BE2C (cell line): ENCODE measurements at regions not wholly inside any gene's neighbourhood (a gene's known extent, or its start where the extent isn't known, plus 50 kb on each side); places are given as distances from the start of the nearest gene placed in this dataset.

Experiments
- DNase-seq: peaks from one replicate; pipeline ENCODE4 v3.0.0-alpha.2; 2020
- H3K27me3 ChIP-seq: fragments of 250-450 bp; sonication (Bioruptor Pico); 2 replicates; pipeline ENCODE4 v1.5.1; 2020; ENCODE audit warnings: mild to moderate bottlenecking
- H3K36me3 ChIP-seq: fragments of 250-450 bp; sonication (Bioruptor Pico); 2 replicates; pipeline ENCODE4 v1.5.1; 2020; ENCODE audit warnings: mild to moderate bottlenecking
- H3K4me1 ChIP-seq: fragments of 250-450 bp; sonication (Bioruptor Pico); 2 replicates; pipeline ENCODE4 v1.5.1; 2020
- H3K4me3 ChIP-seq: 2 replicates; pipeline ENCODE4 v1.5.1; 2011; ENCODE audit warnings: low read depth, low read length
- H3K9me3 ChIP-seq: fragments of 250-450 bp; sonication (Bioruptor Pico); 2 replicates; pipeline ENCODE4 v1.5.1; 2020
- TF ChIP-seq, protein P1 (sequence below): IDR thresholded peaks from 2 replicates; pipeline ENCODE4 v1.5.1; 2012; ENCODE audit warnings: mild to moderate bottlenecking, low read depth, low read length

DNA sequence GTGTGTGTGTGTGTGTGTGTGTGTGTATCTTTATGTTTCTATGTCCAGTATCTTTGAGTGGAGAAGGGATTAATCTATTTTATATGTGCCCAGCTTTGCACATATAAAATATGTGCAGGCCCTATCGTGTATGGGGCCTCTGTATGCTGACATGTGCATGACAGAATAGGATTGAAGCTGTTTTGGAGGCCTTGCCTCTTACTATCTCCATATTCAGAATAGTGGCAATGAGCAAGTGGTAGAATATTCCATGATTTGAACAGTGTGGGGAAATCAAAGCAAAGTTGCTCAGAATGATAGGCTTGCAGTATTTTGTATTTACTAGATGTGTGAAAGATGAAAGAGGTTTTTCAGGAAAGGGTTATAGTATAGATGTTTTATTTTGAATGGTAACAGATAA is 480.8 kb downstream of the XIRP2 start:
- no peaks in the 10 kb centered on the region for H3K36me3 ChIP-seq
- TF ChIP-seq, protein P1, sequence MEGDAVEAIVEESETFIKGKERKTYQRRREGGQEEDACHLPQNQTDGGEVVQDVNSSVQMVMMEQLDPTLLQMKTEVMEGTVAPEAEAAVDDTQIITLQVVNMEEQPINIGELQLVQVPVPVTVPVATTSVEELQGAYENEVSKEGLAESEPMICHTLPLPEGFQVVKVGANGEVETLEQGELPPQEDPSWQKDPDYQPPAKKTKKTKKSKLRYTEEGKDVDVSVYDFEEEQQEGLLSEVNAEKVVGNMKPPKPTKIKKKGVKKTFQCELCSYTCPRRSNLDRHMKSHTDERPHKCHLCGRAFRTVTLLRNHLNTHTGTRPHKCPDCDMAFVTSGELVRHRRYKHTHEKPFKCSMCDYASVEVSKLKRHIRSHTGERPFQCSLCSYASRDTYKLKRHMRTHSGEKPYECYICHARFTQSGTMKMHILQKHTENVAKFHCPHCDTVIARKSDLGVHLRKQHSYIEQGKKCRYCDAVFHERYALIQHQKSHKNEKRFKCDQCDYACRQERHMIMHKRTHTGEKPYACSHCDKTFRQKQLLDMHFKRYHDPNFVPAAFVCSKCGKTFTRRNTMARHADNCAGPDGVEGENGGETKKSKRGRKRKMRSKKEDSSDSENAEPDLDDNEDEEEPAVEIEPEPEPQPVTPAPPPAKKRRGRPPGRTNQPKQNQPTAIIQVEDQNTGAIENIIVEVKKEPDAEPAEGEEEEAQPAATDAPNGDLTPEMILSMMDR, result no peak
- no peaks in the 10 kb centered on the region for H3K9me3 ChIP-seq
- H3K27me3 ChIP-seq, result no peaks in the 10 kb centered on the region
- H3K4me3 ChIP-seq, result no peak overlapping the region
- DNase-seq, result no peak
- H3K4me1 ChIP-seq, result no peaks in the 10 kb centered on the region

DNA sequence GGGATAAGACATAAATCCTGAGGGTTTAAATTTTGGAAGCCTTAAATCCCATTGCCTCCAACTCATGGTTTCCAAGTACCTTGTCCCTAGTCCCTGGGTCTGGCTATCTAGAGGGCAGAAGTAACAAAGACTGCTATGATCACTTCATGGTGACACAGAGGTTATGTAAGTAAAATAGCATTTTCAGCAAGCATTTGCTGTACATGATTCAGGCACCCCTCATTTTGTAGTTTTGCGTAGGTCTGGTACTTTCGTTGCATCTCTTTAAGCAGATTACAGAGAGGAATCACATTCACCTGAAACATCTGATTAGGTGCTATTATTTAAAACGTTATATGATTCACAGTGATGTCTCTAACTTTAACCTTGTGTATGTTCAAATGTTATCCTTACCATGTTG is 480.1 kb downstream of the XIRP2 start:
- Histone ChIP-seq H3K9me3 (no peaks in the 10 kb centered on the region), H3K4me1 (no peaks in the 10 kb centered on the region), H3K27me3 (no peaks in the 10 kb centered on the region), H3K36me3 (no peaks in the 10 kb centered on the region), H3K4me3 (no peak overlapping the region)
- TF ChIP-seq, protein P1, result no peak
- no peak for DNase-seq

DNA sequence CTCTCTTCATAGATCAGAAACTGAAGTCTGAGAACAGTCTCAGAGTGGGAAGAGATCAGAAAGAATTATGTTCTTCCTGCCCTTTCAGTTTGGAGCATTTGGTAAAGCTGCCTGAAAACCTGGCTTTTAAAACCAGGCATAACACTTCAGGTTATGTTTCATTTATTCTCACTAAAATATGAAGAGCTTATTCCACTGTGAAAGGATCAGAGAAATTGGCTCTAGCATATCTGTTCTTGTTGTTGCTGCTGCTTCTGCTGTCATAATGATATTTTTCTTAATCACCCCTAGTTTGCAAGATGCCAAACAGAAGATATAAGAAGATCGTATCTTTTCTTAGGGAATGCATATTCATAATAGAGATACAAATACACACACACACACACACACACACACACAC is 476.9 kb downstream of the XIRP2 start:
- TF ChIP-seq, protein P1, result no peak
- Histone ChIP-seq H3K4me1 (no peaks in the 10 kb centered on the region), H3K27me3 (no peaks in the 10 kb centered on the region), H3K4me3 (no peak overlapping the region), H3K36me3 (no peaks in the 10 kb centered on the region), H3K9me3 (no peaks in the 10 kb centered on the region)
- DNase-seq, result no peak

DNA sequence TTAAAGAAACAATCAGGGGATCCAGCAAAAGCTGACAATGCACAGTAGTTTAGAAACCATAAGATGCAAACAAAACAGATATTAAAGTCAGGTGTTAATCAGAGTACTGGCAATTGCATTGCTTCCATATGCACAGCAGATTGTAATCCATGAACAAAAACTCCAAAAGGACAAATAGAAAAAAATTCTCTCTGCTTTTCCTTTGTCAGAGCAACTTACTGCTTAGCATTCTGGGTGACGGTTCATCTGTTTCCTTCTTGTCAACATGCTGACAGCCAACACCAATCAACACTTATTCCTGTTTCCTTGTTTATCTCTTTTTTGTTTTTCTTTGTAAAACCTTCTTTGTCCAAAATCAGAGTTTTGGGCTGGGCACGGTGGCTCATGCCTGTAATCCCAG is 473.1 kb downstream of the XIRP2 start:
- Histone ChIP-seq H3K4me1 (no peaks in the 10 kb centered on the region), H3K36me3 (no peaks in the 10 kb centered on the region), H3K27me3 (no peaks in the 10 kb centered on the region), H3K4me3 (no peak overlapping the region), H3K9me3 (no peaks in the 10 kb centered on the region)
- TF ChIP-seq, protein P1, result no peak
- no peak for DNase-seq

DNA sequence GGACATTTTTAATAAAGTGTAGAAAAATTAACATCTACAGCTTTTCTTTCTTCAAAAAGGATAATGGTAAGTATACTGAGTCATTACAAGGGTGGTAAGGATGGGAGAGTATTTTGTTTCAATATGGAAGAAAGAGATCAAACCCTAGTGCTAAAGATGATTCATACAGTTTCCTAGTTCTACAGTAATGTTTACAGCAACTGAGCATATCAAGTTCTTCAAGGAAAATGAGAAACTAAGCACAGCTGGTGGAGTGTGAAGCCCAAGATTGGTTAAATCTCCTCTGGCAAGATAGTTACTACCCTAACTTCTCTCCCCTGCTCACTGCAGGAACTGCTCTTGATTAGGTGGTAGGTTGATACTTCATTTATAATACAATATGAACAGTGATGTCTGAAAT is 467.5 kb downstream of the XIRP2 start:
- no peaks in the 10 kb centered on the region for H3K9me3 ChIP-seq
- H3K4me1 ChIP-seq, result no peaks in the 10 kb centered on the region
- H3K4me3 ChIP-seq, result no peak overlapping the region
- no peaks in the 10 kb centered on the region for H3K36me3 ChIP-seq
- TF ChIP-seq, protein P1, result no peak
- H3K27me3 ChIP-seq, result no peaks in the 10 kb centered on the region
- no peak for DNase-seq

DNA sequence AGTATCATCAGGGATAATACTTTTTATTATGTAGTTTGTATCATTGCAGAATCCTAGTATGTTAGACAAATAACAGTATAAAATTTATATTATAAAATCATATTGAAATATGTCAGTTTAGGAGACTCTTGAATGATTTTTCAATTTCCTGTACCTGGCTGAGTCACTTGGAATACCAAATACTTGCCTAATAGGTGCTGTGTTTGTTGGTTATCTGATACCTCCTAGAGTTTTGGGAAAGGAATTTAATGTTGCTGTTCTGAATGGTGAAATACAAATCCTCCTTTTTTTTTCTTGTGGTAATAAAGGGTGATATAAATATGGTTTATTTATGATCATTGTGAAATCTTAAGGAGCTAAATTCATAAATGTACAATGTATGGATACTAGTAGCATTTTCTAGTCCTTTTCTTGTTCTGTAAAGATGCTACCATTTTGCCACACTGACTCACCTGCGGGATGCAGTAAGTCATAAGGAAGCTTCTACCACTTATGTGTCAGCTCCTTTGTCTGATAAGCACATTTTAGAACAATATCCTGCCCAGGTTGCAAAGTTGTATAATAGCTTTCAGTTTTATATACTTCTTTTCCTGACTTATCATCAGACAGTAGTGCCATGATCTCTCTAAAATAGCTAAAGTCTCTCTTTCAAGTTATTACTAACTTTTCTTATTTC is 465.5 kb downstream of the XIRP2 start:
- no peaks in the 10 kb centered on the region for H3K4me1 ChIP-seq
- TF ChIP-seq, protein P1, result no peak

More for the DNA sequence above, 465.5 kb downstream of the XIRP2 start:
- no peaks in the 10 kb centered on the region for H3K9me3 ChIP-seq
- H3K27me3 ChIP-seq, result no peaks in the 10 kb centered on the region
- no peak for DNase-seq
- no peaks in the 10 kb centered on the region for H3K36me3 ChIP-seq
- no peak overlapping the region for H3K4me3 ChIP-seq
